H1 (cell line): ENCODE measurements at regions not wholly inside any gene's neighbourhood (a gene's known extent, or its start where the extent isn't known, plus 50 kb on each side); places are given as distances from the start of the nearest gene placed in this dataset.

Experiments
- ASH2L ChIP-seq: fragments of 200-600, 300-600 bp; sonication (generic); IDR thresholded peaks from one replicate; pipeline ENCODE4 v1.7.1; 2017; ENCODE audit warnings: low read length
- ATF3 ChIP-seq: IDR thresholded peaks from 2 replicates; pipeline ENCODE4 v1.6.1; 2011; ENCODE audit warnings: low read depth, mild to moderate bottlenecking, low read length; ENCODE audit not compliant: insufficient read depth
- CBX8 ChIP-seq: fragments of 300-800, 300-1000 bp; sonication (generic); IDR thresholded peaks from 2 replicates; pipeline ENCODE4 v1.7.1; 2016; ENCODE audit warnings: low read depth, low read length, borderline replicate concordance
- CHD7 ChIP-seq: fragments of 300-600 bp; sonication (generic); IDR thresholded peaks from 2 replicates; pipeline ENCODE4 v1.7.1; 2012; ENCODE audit warnings: low read length, moderate library complexity, mild to moderate bottlenecking, inconsistent platforms; ENCODE audit not compliant: insufficient replicate concordance
- GTF2F1 ChIP-seq: IDR thresholded peaks from 2 replicates; pipeline ENCODE4 v1.6.1; 2012; ENCODE audit warnings: low read depth, low read length, improper control_type of control experiment, borderline replicate concordance
- KDM1A ChIP-seq: fragments of 200-600, 300-600 bp; sonication (generic); IDR thresholded peaks from 2 replicates; pipeline ENCODE4 v1.7.1; 2016; ENCODE audit warnings: mild to moderate bottlenecking, low read length, borderline replicate concordance
- MAFK ChIP-seq: IDR thresholded peaks from 2 replicates; pipeline ENCODE4 v1.6.1; 2012; ENCODE audit warnings: low read depth, mild to moderate bottlenecking, improper control_type of control experiment, low read length
- NANOG ChIP-seq: IDR thresholded peaks from 2 replicates; pipeline ENCODE4 v1.6.1; 2011; ENCODE audit warnings: low read length, low read depth, mild to moderate bottlenecking, inconsistent platforms; ENCODE audit not compliant: insufficient read depth, poor library complexity, severe bottlenecking
- POU5F1 ChIP-seq: IDR thresholded peaks from 2 replicates; pipeline ENCODE4 v1.6.1; 2011; ENCODE audit warnings: low read depth, mild to moderate bottlenecking, low read length, moderate library complexity
- SIRT6 ChIP-seq: IDR thresholded peaks from one replicate; pipeline ENCODE4 v1.7.1; 2012; ENCODE audit warnings: low read length, inconsistent platforms
- TAF1 ChIP-seq: IDR thresholded peaks from 2 replicates; pipeline ENCODE4 v1.6.1; 2011; ENCODE audit warnings: mild to moderate bottlenecking, low read depth, low read length
- ZNF274 ChIP-seq: IDR thresholded peaks from 2 replicates; pipeline ENCODE4 v1.7.0; 2012; ENCODE audit warnings: low read length, borderline replicate concordance; ENCODE audit errors: extremely low read depth

GRCh38 chr4:4775493-4776004, 83.9 kb upstream of the MSX1 start (continued):
- TF ChIP-seq CHD7 (no peak), MAFK (no peak), ATF3 (no peak), TAF1 (no peak), ASH2L (no peak), CBX8 (no peak), NANOG (no peak), KDM1A (no peak), POU5F1 (no peak), ZNF274 (no peak), GTF2F1 (no peak), SIRT6 (no peak)
- TF ChIP-seq, all 59 proteins: peak for 0
